Left ventricle myocardium superior (tissue), 1 donor: ENCODE measurements at regions not wholly inside any gene's neighbourhood (a gene's known extent, or its start where the extent isn't known, plus 50 kb on each side); places are given as distances from the start of the nearest gene placed in this dataset.
"Not testable (repeated sequence)": the region's sequence is repeated elsewhere in the genome, so short reads cannot be mapped to it uniquely, and the experiment has no call there.

Source experiments
- ATAC-seq: fragments of 200-7000 bp; cut with Tn5 transposase; one replicate; pipeline ENCODE4 v1.9.1; 2020; ENCODE audit warnings: mild to moderate bottlenecking, moderate library complexity
- DNase-seq: peaks from one replicate; pipeline ENCODE4 v3.0.0-alpha.2; 2020
- intact Hi-C: fragments of 100-400 bp; cut with micrococcal nuclease; formaldehyde crosslinking; loops from one replicate; pipeline ENCODE4 v1.11.0; 2022
- donor health status: DM: no; HTN: yes; CAD: no; lungs with severe emphysema.

- ATAC-seq (peak; percentile 55), DNase-seq (no peak)
- intact Hi-C loops: no loop called here
Measured at GRCh38 chr11:25483915-25484635, 847.9 kb upstream of the ANO3 start.

DNA sequence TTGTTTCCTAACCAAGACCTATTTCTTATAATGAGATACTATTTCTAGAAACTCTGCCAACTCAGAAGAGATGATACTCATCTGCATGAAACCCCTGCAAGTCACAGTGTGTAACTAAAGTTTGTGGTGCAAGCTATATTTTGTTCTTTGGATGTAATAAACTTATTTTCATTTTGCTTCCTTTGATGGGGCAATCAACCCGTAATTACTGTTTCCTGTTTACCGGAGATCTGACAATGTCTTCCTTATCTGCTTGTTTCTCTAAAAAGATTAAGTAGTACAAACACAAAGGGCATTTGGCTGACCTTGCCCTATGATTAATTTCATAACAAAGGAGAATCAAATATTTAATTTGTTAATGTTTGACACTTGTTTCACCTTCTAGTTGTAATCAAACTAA lies 846.6 kb upstream of the ANO3 start:
- intact Hi-C loops: no loop called here
- ATAC-seq (no peak), DNase-seq (no peak)

DNA sequence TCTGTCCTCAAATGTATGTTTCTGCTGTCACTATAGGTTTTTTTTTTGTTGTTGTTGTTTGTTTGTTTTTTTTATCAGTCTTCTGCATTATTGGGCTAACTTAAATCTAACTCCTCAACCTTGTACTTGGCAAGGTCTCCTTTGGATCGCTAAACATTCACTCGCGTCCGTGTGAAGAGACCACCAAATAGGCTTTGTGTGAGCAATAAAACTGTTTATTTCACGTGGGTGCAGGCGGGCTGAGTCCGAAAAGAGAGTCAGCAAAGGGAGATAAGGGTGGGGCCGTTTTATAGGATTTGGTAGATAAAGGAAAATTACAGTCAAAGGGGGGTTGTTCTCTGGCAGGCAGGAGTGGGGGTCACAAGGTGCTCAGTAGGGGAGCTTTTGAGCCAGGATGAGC lies 845.6 kb upstream of the ANO3 start:
- intact Hi-C loops, DNase-seq, ATAC-seq: not testable (repeated sequence)

GRCh38 chr11:25488176-25488575 lies 843.8 kb upstream of the ANO3 start:
- DNase-seq, ATAC-seq: not testable (repeated sequence)

GRCh38 chr11:25501426-25501825 lies 830.5 kb upstream of the ANO3 start:
- ATAC-seq, intact Hi-C loops, DNase-seq: not testable (repeated sequence)

More at GRCh38 chr11:25488176-25488575, 843.8 kb upstream of the ANO3 start:
- intact Hi-C loops: not testable (repeated sequence)

DNA sequence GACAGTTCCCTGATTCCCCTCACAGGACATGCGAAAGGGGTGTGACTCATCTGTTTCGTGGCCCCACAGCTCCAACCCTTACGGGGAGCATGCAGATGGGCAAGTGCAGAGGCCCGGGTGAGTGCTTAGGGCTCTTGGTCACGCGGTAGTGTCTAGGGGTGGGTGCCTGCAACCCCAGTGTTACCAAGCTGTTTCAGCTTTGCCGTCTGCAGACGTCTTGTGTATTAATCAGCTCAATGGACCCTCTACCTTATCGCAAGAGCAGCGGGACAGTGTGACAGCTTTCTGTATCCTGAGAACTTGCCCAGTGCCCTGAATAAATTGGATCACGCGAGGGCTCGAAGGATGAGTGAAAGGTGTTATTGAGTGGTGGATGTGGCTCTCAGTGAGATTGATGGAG lies 816.4 kb upstream of the ANO3 start:
- intact Hi-C loops: no loop called here
- ATAC-seq (no peak), DNase-seq (no peak)

DNA sequence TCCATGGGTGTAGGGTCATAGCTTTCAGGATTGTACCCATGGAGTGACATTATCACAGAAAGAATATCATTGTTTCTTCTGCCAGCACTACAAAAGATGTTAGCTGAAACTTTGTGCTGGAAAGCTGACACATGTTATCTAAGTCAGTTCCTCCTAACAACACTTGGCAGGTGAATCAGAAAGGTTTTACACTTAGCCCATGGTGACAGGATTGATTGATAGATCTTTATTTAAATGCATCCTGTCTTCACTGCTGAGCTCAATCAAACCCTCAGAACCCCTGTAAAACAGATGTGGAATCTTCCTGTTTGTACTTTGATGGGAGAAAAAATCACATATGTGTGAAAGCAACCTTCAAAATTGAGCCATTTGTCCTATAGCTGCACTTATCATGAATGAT lies 811.5 kb upstream of the ANO3 start:
- intact Hi-C loops: no loop called here
- DNase-seq (no peak), ATAC-seq (no peak)

GRCh38 chr11:25527841-25528240 lies 804.1 kb upstream of the ANO3 start:
- no peak for ATAC-seq
- intact Hi-C loops: no loop called here

DNA sequence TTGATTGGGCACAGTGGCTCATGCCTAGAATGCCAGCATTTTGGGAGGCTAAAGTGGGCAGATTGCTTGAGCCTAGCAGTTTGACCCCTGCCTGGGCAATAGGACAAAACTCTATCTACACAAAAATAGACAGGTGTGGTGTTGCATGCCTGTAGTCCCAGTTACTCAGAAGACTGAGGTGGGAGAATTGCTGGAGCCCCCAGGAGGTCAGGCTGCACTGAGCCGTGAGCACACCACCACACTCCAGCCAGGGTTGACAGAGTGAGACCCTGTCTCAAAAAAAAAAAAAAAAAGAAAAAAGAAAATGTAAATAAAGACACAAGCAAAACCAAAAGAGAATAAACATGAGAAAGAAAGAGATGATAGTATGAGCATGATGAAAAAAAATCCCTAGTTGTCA lies 802.4 kb upstream of the ANO3 start:
- intact Hi-C loops: no loop called here
- ATAC-seq (no peak), DNase-seq (no peak)

More at GRCh38 chr11:25527841-25528240, 804.1 kb upstream of the ANO3 start:
- no peak for DNase-seq

DNA sequence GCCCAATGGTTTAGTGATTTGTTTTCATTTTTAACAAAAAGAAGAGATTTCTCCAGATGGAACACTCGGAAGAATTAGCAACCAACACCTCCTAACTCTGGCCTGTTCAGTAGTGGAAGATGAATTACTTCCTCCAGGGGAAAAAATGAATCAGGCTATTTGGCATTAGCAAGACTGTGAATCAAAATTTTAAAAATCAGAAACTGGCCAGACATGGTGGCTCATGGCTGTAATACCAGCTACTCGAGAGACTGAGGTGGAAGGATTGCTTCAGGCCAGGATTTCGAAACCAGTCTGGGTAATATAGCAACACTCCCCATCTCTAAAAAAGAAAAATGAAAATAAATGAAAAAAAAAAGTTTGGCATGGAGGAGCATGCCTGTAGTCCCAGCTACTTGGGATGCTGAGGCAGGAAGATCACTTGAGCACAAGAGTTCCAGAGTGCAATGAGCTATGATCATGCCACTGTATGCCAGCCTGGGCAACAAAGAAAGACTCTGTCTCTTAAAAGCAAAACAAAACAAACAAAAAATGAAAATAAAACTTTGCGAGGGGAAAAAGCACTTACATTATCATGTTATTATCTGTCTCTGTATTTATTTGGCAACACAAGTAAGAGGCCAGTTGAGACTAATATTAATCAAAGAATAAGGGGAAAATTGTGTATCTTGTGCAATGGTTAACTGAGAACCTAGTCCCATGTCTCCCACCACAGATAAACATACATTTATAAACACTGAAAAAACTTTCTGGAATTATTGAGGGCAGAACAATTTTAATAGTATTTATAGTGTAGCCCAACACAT lies 796.3 kb upstream of the ANO3 start:
- no peak for DNase-seq
- peak; percentile 94 for ATAC-seq
- intact Hi-C loops: no loop called here

- DNase-seq (no peak), ATAC-seq (no peak)
- intact Hi-C loops: no loop called here
Measured at GRCh38 chr11:25536289-25536688, 795.6 kb upstream of the ANO3 start.

- DNase-seq (no peak), ATAC-seq (no peak)
- intact Hi-C loops: no loop called here
Measured at GRCh38 chr11:25537393-25537792, 794.5 kb upstream of the ANO3 start.

GRCh38 chr11:25547292-25547691 lies 784.6 kb upstream of the ANO3 start:
- no peak for DNase-seq
- no peak for ATAC-seq
- intact Hi-C loops: no loop called here

GRCh38 chr11:25562417-25562816 lies 769.5 kb upstream of the ANO3 start:
- ATAC-seq: peak; percentile 80
- peak; percentile 17 for DNase-seq
- intact Hi-C loops: no loop called here

DNA sequence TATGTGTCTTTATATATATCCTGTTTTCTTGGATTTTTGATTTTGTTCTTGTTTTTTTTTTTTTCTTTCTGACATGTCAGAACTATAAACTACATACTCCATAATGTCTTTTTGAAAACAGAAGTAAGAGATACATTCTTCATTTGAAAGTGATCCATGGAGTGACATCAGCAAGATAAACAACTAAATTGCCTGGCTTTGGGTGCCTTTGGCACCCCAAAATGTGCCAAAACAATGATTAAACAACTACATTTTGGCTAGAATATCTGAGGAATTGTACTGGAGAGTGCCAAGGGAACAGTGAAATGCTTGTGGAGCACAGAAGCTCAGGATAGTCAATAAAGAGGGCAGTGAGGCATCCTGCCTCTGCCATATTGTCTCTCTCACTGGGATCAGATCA lies 766.1 kb upstream of the ANO3 start:
- intact Hi-C loops: no loop called here
- no peak for ATAC-seq

DNA sequence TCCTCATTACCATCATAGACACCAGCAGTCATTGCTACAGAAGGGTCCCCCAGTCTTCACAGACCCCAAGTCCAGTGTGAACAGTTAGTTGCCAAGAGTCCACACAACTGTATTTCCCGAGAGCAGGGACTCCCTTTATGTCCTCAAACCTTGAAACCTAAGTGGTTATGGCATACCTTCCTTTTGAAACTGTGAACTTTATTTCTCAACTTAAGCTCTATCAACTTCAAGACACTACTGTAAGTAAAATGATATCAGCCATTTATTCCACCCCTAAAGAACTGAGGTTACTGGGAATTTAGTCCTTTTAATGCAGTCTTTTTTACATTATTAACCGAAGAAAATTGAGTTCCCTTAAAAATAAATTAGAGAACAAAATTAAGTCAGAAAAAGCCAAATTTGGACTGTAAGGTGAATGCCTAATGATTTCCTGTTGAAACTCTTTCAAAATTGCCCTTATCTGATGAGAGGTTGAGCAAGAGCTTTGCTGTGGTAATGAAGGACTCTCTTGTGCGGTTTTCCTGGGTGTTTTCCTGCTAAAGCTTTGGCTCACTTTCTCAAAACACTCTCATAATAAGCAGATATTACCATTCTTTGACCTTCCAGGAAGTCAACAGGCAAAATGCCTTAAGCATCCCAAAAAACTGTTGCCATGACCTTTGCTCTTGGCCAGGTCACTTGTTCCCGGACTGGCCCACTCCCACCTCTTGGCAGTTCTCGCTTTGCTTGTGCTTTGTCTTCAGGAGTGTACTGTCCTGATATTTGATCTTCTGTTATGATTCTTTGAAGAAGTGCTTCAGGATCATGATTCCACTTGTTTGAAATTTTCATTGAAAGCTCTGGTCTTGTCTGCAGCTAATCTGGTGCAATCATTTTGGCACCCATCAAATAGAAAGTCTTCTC lies 765.4 kb upstream of the ANO3 start:
- intact Hi-C loops: no loop called here
- peak; percentile 55 for DNase-seq
- ATAC-seq: peak; percentile 90

More for the DNA sequence above, 766.1 kb upstream of the ANO3 start:
- no peak for DNase-seq

DNA sequence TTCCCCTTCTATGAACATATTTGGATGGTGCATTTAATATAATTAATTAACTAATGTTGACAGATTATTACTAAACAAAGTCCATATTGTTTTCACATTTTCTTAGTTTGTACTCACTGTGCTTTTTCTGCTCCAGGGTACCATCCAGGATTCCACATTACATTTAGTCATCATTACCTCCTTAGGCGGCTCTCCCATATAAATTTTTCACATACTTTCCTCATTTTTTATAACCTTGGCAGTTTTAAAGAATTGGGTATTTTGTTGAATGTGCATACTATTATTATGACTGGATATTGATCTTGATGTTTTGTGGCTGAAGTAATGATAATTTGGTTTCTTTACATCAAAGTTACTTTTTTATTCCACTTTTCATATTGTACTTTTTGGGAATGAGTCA lies 755.6 kb upstream of the ANO3 start:
- ATAC-seq: no peak
- intact Hi-C loops: no loop called here

GRCh38 chr11:25579554-25579953 lies 752.4 kb upstream of the ANO3 start:
- intact Hi-C loops, ATAC-seq: not testable (repeated sequence)

More for the DNA sequence above, 755.6 kb upstream of the ANO3 start:
- no peak for DNase-seq

GRCh38 chr11:25583596-25583995 lies 748.3 kb upstream of the ANO3 start:
- DNase-seq (no peak), ATAC-seq (no peak)
- intact Hi-C loops: no loop called here

More at GRCh38 chr11:25579554-25579953, 752.4 kb upstream of the ANO3 start:
- not testable (repeated sequence) for DNase-seq
